ENCODE measurements at regions not wholly inside any gene's neighbourhood (a gene's known extent, or its start where the extent isn't known, plus 50 kb on each side); places are given as distances from the start of the nearest gene placed in this dataset.

DNA sequence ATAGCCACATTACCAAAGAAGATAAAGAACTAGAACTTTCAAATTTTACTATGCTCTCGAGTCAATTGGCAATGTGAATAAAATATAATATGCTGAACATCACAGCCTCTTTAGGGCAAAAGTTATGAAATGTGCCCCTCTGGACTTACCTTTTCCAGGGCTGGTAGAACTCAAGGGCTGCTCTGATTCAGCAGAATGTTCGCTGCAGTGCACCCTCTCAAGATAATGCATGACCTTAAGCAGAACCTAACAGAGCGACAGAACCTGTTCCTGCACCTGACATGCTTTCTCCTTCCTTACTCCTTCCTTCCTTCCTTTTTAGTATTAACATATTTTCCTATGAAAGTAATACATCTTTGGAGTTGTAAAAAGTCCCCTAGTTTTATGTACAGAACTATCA lies 65.4 kb upstream of the STXBP5 start:
- Histone ChIP-seq H3K4me3 (replicated peaks in 1 of 3; ENCODE audit: insufficient read depth in 1 of 3, low read depth in 2 of 3, low read length in 3 of 3) (no peak overlapping the region), H2AFZ (ENCODE audit: low read length) (no peak overlapping the region), H4K20me1 (ENCODE audit: insufficient read depth, low read length) (no peaks in the 10 kb centered on the region), H3K4me1 (ENCODE audit: insufficient read depth, low read length) (no peaks in the 10 kb centered on the region), H3K9me3 (ENCODE audit: low read length) (no peaks in the 10 kb centered on the region), H3K27me3 (ENCODE audit: control insufficient read depth in 1 of 2, insufficient read depth in 2 of 2, low read length in 2 of 2) (no peaks in the 10 kb centered on the region), H3K36me3 (replicated peaks in 1 of 2; ENCODE audit: control insufficient read depth in 1 of 2, insufficient read depth in 2 of 2, low read length in 2 of 2) (no peaks in the 10 kb centered on the region), H3K79me2 (ENCODE audit: insufficient read depth, low read length) (no peaks in the 10 kb centered on the region), H3K9ac (ENCODE audit: insufficient read depth, low read depth, low read length) (no peak overlapping the region), H3K4me2 (ENCODE audit: low read depth, low read length) (no peak overlapping the region), H3K27ac (ENCODE audit: extremely low read length, insufficient read depth, low read length) (no peak overlapping the region)
- CTCF ChIA-PET (ENCODE audit: low intra/inter-chr PET ratio, low total read pairs), result no interaction called here
- WGBS (ENCODE audit: low lambda C conversion rate), result 23% methylated on average over 3 of the region's 3 CpGs
- no peak for DNase-seq (ENCODE audit: low spot score)
- POLR2A ChIA-PET, result no interaction called here
- FAIRE-seq, result no peak
- intact Hi-C loops (cut with micrococcal nuclease; ENCODE audit: unreplicated experiment), result no loop called here
- no TSS peak for BruUV-seq (replicated peaks)
- in situ Hi-C loops (cut with HindIII; ENCODE audit: extremely low pct_ligation_motif_present, low pct_unique_long_range_greater_than_20kb), result no loop called here
- TF ChIP-seq THYN1 (CRISPR knock-in tag; IDR thresholded peaks at IDR 0.05; ENCODE audit: borderline replicate concordance, low read depth), result no peak
- no peak for TF ChIP-seq ZNF33A (CRISPR knock-in tag; IDR thresholded peaks at IDR 0.05; ENCODE audit: borderline replicate concordance)
- TF ChIP-seq TOPORS (CRISPR knock-in tag; IDR thresholded peaks at IDR 0.05), result no peak
- no peak for TF ChIP-seq MTA1 (CRISPR knock-in tag; IDR thresholded peaks at IDR 0.05; ENCODE audit: borderline replicate concordance)
- TF ChIP-seq, protein P1, sequence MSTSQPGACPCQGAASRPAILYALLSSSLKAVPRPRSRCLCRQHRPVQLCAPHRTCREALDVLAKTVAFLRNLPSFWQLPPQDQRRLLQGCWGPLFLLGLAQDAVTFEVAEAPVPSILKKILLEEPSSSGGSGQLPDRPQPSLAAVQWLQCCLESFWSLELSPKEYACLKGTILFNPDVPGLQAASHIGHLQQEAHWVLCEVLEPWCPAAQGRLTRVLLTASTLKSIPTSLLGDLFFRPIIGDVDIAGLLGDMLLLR (CRISPR knock-in tag; IDR thresholded peaks at IDR 0.05), result no peak
- TF ChIP-seq XBP1 (CRISPR knock-in tag; IDR thresholded peaks at IDR 0.05), result no peak
- no peak for TF ChIP-seq HNRNPUL1 (IDR thresholded peaks at IDR 0.05; ENCODE audit: low read depth, low read length)
- TF ChIP-seq ZNF468 (CRISPR knock-in tag; IDR thresholded peaks at IDR 0.05), result no peak
- TF ChIP-seq, protein P2, sequence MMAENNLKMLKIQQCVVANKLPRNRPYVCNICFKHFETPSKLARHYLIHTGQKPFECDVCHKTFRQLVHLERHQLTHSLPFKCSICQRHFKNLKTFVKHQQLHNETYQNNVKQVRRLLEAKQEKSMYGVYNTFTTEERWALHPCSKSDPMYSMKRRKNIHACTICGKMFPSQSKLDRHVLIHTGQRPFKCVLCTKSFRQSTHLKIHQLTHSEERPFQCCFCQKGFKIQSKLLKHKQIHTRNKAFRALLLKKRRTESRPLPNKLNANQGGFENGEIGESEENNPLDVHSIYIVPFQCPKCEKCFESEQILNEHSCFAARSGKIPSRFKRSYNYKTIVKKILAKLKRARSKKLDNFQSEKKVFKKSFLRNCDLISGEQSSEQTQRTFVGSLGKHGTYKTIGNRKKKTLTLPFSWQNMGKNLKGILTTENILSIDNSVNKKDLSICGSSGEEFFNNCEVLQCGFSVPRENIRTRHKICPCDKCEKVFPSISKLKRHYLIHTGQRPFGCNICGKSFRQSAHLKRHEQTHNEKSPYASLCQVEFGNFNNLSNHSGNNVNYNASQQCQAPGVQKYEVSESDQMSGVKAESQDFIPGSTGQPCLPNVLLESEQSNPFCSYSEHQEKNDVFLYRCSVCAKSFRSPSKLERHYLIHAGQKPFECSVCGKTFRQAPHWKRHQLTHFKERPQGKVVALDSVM (CRISPR knock-in tag; IDR thresholded peaks at IDR 0.05), result no peak
- TF ChIP-seq ZNF441 (CRISPR knock-in tag; IDR thresholded peaks at IDR 0.05; ENCODE audit: borderline replicate concordance), result no peak
- TF ChIP-seq SUZ12 (IDR thresholded peaks at IDR 0.05; ENCODE audit: low read depth, low read length), result no peak
- TF ChIP-seq NFE2 (CRISPR knock-in tag; IDR thresholded peaks at IDR 0.05), result no peak
- no peak for TF ChIP-seq ZNF17 (CRISPR knock-in tag; IDR thresholded peaks at IDR 0.05)
- TF ChIP-seq KDM6A (CRISPR knock-in tag; IDR thresholded peaks at IDR 0.05; ENCODE audit: low read depth), result no peak
- TF ChIP-seq ZNF207 (IDR thresholded peaks at IDR 0.05; ENCODE audit: borderline replicate concordance), result no peak
- no peak for TF ChIP-seq HOXD1 (CRISPR knock-in tag; IDR thresholded peaks at IDR 0.05)
- no peak for ATAC-seq
